ENCODE measurements at regions not wholly inside any gene's neighbourhood (a gene's known extent, or its start where the extent isn't known, plus 50 kb on each side); places are given as distances from the start of the nearest gene placed in this dataset.

DNA sequence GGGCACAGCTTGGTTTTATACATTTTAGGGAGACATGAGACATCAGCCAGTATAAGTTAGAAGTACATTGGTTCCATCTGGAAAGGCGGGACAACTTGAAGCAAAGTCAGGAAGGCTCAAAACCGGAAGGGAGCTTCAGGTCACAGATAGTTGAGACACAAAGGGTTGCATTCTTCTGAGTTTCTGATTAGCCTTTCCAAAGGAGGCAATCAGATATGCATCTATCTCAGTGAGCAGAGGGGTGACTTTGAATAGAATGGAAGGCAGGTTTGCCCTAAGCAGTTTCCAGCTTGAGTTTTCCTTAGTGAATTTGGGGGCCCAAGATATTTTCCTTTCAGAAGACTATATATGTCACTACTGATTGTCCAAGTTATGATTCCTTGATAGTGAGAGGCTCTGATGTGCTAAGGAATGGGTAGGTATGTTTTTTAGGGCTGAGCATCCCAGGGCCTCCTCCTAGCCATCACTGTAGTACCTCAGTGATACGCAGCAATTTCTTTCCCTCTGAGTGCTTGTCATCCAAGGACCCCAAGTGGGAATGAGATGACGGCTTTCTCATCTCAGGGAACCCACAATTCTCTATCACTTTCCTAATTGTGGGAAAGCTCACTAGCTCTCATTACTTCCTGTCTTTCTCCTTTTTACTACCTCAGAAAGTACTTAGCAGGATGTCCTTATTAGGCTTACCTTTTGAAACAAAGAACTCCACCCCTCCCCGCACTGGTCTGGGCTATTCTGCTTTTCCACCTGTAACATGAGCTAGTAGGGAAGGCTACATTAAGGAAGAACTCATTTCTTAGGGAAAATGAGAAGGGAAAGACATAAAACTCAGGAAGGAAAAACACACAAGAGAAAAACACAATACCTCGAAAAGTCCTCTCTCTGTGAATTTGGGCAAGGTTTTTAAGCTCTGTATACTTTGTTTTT lies 632.7 kb downstream of the RAPGEF2 start:
- ATAC-seq (ENCODE audit: insufficient read depth, low FRiP score) (no peak), DNase-seq (no peak)
- Histone ChIP-seq H3K27me3 (ENCODE audit: control insufficient read depth in 3 of 3, insufficient read depth in 3 of 3, low read length in 2 of 3) (no peaks in the 10 kb centered on the region), H3K4me3 (no peak overlapping the region), H3K4me1 (ENCODE audit: control insufficient read depth in 5 of 5, insufficient read depth in 5 of 5, low read length in 5 of 5) (no peaks in the 10 kb centered on the region), H3K9ac (ENCODE audit: insufficient read depth in 1 of 2, low read length in 2 of 2) (no peak overlapping the region), H3K27ac (ENCODE audit: low read depth in 1 of 2, low read length in 1 of 2) (no peak overlapping the region), H3K36me3 (ENCODE audit: control insufficient read depth in 4 of 4, insufficient read depth in 4 of 4, low read length in 4 of 4) (no peaks in the 10 kb centered on the region), H3K9me3 (ENCODE audit: control insufficient read depth in 4 of 4, insufficient read depth in 3 of 4, low read length in 3 of 4) (no peaks in the 10 kb centered on the region)
- WGBS, 2 donors, result 78 to 81% methylated on average over 6 of the region's 6 CpGs
- TF ChIP-seq, protein P1, sequence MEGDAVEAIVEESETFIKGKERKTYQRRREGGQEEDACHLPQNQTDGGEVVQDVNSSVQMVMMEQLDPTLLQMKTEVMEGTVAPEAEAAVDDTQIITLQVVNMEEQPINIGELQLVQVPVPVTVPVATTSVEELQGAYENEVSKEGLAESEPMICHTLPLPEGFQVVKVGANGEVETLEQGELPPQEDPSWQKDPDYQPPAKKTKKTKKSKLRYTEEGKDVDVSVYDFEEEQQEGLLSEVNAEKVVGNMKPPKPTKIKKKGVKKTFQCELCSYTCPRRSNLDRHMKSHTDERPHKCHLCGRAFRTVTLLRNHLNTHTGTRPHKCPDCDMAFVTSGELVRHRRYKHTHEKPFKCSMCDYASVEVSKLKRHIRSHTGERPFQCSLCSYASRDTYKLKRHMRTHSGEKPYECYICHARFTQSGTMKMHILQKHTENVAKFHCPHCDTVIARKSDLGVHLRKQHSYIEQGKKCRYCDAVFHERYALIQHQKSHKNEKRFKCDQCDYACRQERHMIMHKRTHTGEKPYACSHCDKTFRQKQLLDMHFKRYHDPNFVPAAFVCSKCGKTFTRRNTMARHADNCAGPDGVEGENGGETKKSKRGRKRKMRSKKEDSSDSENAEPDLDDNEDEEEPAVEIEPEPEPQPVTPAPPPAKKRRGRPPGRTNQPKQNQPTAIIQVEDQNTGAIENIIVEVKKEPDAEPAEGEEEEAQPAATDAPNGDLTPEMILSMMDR (IDR thresholded peaks at IDR 0.05; ENCODE audit: control extremely low read depth, extremely low read depth), result no peak

DNA sequence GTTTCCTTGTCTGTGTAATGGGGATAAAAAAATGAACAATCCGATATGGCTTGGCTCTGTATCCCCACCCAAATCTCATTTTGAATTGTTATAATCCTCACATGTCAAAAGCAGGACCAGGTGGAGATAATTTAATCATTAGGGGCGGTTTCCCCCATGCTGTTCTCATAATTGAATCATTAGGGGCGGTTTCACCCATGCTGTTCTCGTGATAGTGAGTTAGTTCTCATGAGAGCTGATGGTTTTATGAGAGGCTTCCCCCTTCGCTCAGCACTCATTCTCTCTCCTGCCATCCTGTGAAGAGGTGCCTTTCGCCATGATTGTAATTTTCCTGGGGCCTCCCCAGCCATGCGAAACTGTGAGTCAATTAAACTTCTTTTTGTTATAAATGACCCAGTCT lies 633.5 kb downstream of the RAPGEF2 start:
- TF ChIP-seq, protein P1 (IDR thresholded peaks at IDR 0.05; ENCODE audit: control extremely low read depth, extremely low read depth), result no peak
- Histone ChIP-seq H3K4me3 (no peak overlapping the region), H3K36me3 (ENCODE audit: control insufficient read depth in 4 of 4, insufficient read depth in 4 of 4, low read length in 4 of 4) (no peaks in the 10 kb centered on the region), H3K27me3 (ENCODE audit: control insufficient read depth in 3 of 3, insufficient read depth in 3 of 3, low read length in 2 of 3) (no peaks in the 10 kb centered on the region), H3K9me3 (ENCODE audit: control insufficient read depth in 4 of 4, insufficient read depth in 3 of 4, low read length in 3 of 4) (no peaks in the 10 kb centered on the region), H3K27ac (ENCODE audit: low read depth in 1 of 2, low read length in 1 of 2) (no peak overlapping the region), H3K9ac (ENCODE audit: insufficient read depth in 1 of 2, low read length in 2 of 2) (no peak overlapping the region), H3K4me1 (ENCODE audit: control insufficient read depth in 5 of 5, insufficient read depth in 5 of 5, low read length in 5 of 5) (no peaks in the 10 kb centered on the region)
- no peak for DNase-seq
- ATAC-seq (ENCODE audit: insufficient read depth, low FRiP score), result no peak
- WGBS, 2 donors, result 85 to 88% methylated on average over 7 of the region's 7 CpGs

DNA sequence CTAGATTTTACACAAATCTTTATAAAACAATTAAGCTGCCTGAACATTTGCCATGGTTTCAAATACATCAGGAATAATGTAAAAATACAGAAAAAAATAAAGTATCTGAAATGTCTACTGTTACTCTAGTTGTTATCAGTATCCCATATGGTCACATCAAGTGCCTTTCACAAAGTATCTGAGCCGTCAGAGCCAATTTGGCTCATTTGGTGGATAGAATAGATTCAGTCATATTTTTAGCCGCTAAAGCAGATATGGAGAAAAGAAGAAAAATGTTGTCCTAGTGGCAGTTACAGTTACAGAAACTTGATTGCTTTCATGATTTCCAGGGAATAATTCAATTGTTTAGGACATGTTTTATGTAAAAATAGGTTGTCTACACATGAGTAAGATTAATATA lies 641.1 kb downstream of the RAPGEF2 start:
- Histone ChIP-seq H3K36me3 (ENCODE audit: control insufficient read depth in 4 of 4, insufficient read depth in 4 of 4, low read length in 4 of 4) (no peaks in the 10 kb centered on the region), H3K27ac (ENCODE audit: low read depth in 1 of 2, low read length in 1 of 2) (no peak overlapping the region), H3K4me3 (no peak overlapping the region), H3K27me3 (ENCODE audit: control insufficient read depth in 3 of 3, insufficient read depth in 3 of 3, low read length in 2 of 3) (no peaks in the 10 kb centered on the region), H3K9me3 (ENCODE audit: control insufficient read depth in 4 of 4, insufficient read depth in 3 of 4, low read length in 3 of 4) (peaks cover 0 to 2% (median 0%) of the 10 kb centered on the region in 4 donors), H3K9ac (ENCODE audit: insufficient read depth in 1 of 2, low read length in 2 of 2) (no peak overlapping the region), H3K4me1 (ENCODE audit: control insufficient read depth in 5 of 5, insufficient read depth in 5 of 5, low read length in 5 of 5) (no peaks in the 10 kb centered on the region)
- TF ChIP-seq, protein P1 (IDR thresholded peaks at IDR 0.05; ENCODE audit: control extremely low read depth, extremely low read depth), result no peak
- ATAC-seq (ENCODE audit: insufficient read depth, low FRiP score), result no peak
- no peak for DNase-seq
- 38 to 44% methylated on average over 2 of the region's 2 CpGs for WGBS, 2 donors

Data from lung (tissue), 11 donors.